ENCODE measurements at regions not wholly inside any gene's neighbourhood (a gene's known extent, or its start where the extent isn't known, plus 50 kb on each side); places are given as distances from the start of the nearest gene placed in this dataset.

DNA sequence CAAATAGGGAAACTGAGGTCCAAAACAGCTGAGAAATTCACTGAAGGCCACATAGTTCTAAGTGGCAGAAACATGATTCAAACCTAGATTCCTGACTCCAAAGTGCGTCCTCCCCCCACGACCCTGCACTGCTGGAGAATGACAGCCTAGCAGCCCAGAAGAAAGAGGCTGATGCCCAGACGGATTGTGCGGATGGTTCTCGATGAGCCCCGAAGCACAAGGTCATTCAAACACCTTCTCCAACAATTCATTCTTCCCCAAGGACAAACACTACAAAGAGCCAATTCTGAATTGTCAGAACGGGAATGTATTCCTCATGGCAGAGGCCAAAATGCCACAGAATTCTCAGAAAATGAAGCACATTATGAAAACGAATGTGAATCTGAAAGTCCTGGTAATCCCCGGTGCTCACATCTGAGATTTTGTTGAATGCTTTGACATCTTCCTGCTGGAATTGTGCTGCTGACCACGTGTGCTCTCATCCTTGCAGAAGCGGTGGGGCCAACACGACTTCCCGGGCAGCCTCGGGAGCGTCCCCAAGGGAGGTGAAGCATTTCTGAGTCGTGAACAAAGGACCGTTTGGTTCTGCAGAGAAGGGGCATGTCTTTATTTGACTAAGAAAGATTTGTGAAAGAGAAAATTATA lies 337.0 kb downstream of the EIPR1 start:
- H2AFZ ChIP-seq (ENCODE audit: low read depth, low read length, severe bottlenecking): no peak overlapping the region
- no peak overlapping the region for H3K4me3 ChIP-seq (ENCODE audit: insufficient read depth, low read length, poor library complexity, severe bottlenecking)
- no peaks in the 10 kb centered on the region for H3K79me2 ChIP-seq (ENCODE audit: insufficient read depth, low read length)
- no peak overlapping the region for H3K4me2 ChIP-seq (ENCODE audit: low read depth, low read length, poor library complexity, severe bottlenecking)
- no peaks in the 10 kb centered on the region for H4K20me1 ChIP-seq (ENCODE audit: low read depth, low read length)
- H3F3A ChIP-seq (ENCODE audit: insufficient read depth): no peaks in the 10 kb centered on the region
- no peak overlapping the region for H3K9ac ChIP-seq (ENCODE audit: low read length)
- TF ChIP-seq CTCF (IDR thresholded peaks at IDR 0.05; ENCODE audit: insufficient read depth, low read length, poor library complexity, severe bottlenecking) (no peak), EZH2phosphoT487 (conservative IDR thresholded peaks at IDR 0.05; ENCODE audit: low read length) (no peak)
- H3K27me3 ChIP-seq (ENCODE audit: low read length): no peaks in the 10 kb centered on the region
- H3K36me3 ChIP-seq (ENCODE audit: low read length): no peaks in the 10 kb centered on the region
- no peak overlapping the region for H3K27ac ChIP-seq (ENCODE audit: low read depth, low read length)
- H3K9me2 ChIP-seq (replicated peaks; ENCODE audit: insufficient read depth, low read length): no peaks in the 10 kb centered on the region
- no peaks in the 10 kb centered on the region for H3K9me3 ChIP-seq (ENCODE audit: insufficient read depth, low read length)

DNA sequence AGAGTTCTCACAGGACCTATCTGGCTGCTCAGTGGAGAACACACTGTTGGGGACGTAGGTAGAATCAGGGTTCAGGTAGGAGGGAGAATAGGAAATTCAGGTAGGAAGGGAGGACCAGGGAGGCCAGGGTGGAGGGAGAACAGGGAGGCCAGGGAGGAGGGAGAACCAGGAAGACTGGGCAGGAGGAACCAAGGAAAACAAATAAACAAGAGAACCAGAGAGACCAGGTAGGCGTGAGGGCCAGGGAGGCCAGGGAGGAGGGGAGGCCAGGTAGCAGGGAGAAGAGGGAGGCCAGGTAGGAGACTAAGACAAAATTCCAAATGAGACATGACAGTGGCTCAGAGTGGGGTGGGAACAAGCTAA lies 337.6 kb downstream of the EIPR1 start:
- no peaks in the 10 kb centered on the region for H3K27me3 ChIP-seq (ENCODE audit: low read length)
- no peaks in the 10 kb centered on the region for H3K79me2 ChIP-seq (ENCODE audit: insufficient read depth, low read length)
- H3K9me2 ChIP-seq (replicated peaks; ENCODE audit: insufficient read depth, low read length): no peaks in the 10 kb centered on the region
- H3K36me3 ChIP-seq (ENCODE audit: low read length): no peaks in the 10 kb centered on the region
- H4K20me1 ChIP-seq (ENCODE audit: low read depth, low read length): no peaks in the 10 kb centered on the region
- no peaks in the 10 kb centered on the region for H3F3A ChIP-seq (ENCODE audit: insufficient read depth)
- H3K9me3 ChIP-seq (ENCODE audit: insufficient read depth, low read length): no peaks in the 10 kb centered on the region
- no peak overlapping the region for H2AFZ ChIP-seq (ENCODE audit: low read depth, low read length, severe bottlenecking)
- TF ChIP-seq EZH2phosphoT487 (conservative IDR thresholded peaks at IDR 0.05; ENCODE audit: low read length): no peak
- TF ChIP-seq CTCF (IDR thresholded peaks at IDR 0.05; ENCODE audit: insufficient read depth, low read length, poor library complexity, severe bottlenecking): no peak
- H3K9ac ChIP-seq (ENCODE audit: low read length): no peak overlapping the region
- no peak overlapping the region for H3K27ac ChIP-seq (ENCODE audit: low read depth, low read length)
- no peak overlapping the region for H3K4me3 ChIP-seq (ENCODE audit: insufficient read depth, low read length, poor library complexity, severe bottlenecking)
- H3K4me2 ChIP-seq (ENCODE audit: low read depth, low read length, poor library complexity, severe bottlenecking): no peak overlapping the region

DNA sequence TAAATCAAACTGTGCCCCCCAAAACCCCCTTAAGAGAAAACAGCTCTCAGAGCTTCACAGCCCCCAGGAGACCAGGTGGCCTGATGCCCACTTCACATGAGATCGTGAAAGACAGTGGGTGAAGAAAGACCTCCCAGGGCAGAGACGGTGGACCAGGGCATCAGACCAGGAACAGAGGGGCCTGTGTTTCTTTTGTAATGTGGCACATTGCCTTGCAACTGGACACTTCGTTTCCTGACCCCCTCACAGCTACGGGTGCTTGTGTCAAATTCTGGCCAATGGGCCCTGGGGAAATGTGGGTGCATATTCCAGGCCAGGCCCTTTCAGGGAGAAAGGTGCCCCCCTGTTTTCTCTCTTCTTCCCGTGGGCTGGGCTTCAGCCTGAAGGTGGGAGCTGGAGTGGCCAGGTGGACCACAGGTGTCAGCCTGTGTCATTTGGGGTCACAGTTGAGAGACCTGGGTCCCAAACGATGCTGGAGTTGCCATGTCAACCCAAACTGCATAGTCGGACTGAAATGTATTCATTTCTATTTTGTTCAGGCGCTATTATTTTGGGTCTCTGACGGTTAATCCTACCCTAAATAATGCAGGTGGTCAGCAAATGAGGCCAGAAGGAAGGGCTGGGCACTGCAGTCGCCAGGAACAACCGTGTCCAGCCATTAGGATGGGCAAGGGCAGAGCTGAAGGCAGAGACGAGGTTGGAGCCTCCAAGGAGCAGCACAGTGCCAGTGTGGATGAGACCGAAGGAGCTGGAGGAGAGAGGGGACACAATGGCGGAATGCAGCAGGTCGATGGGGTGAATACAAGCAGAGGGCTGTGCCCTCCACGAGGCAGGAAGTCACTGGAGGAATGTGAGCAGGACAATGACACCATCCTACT lies 338.2 kb downstream of the EIPR1 start:
- Histone ChIP-seq H3K9me2 (replicated peaks; ENCODE audit: insufficient read depth, low read length) (no peaks in the 10 kb centered on the region), H3K79me2 (ENCODE audit: insufficient read depth, low read length) (no peaks in the 10 kb centered on the region), H3K27me3 (ENCODE audit: low read length) (no peaks in the 10 kb centered on the region), H2AFZ (ENCODE audit: low read depth, low read length, severe bottlenecking) (no peak overlapping the region), H4K20me1 (ENCODE audit: low read depth, low read length) (no peaks in the 10 kb centered on the region), H3K36me3 (ENCODE audit: low read length) (no peaks in the 10 kb centered on the region), H3K4me3 (ENCODE audit: insufficient read depth, low read length, poor library complexity, severe bottlenecking) (no peak overlapping the region), H3K9me3 (ENCODE audit: insufficient read depth, low read length) (no peaks in the 10 kb centered on the region), H3F3A (ENCODE audit: insufficient read depth) (no peaks in the 10 kb centered on the region), H3K27ac (ENCODE audit: low read depth, low read length) (no peak overlapping the region), H3K4me2 (ENCODE audit: low read depth, low read length, poor library complexity, severe bottlenecking) (no peak overlapping the region), H3K9ac (ENCODE audit: low read length) (no peak overlapping the region)
- TF ChIP-seq EZH2phosphoT487 (conservative IDR thresholded peaks at IDR 0.05; ENCODE audit: low read length) (no peak), CTCF (IDR thresholded peaks at IDR 0.05; ENCODE audit: insufficient read depth, low read length, poor library complexity, severe bottlenecking) (no peak)

Data from SU-DHL-6 (cell line).